SK-N-SH treated with all-trans-retinoic acid at 6 μM for 48 hours (cell line): ENCODE measurements at regions not wholly inside any gene's neighbourhood (a gene's known extent, or its start where the extent isn't known, plus 50 kb on each side); places are given as distances from the start of the nearest gene placed in this dataset.

Source experiments
- CSDC2 ChIP-seq: fragments of 250-450 bp; sonication (Bioruptor Pico); IDR thresholded peaks from 2 replicates; pipeline ENCODE4 v1.5.0; 2020; ENCODE audit warnings: mild to moderate bottlenecking, moderate library complexity
- TCF4 ChIP-seq: fragments of 250-450 bp; sonication (Bioruptor Pico); IDR thresholded peaks from 2 replicates; pipeline ENCODE4 v1.8.0; 2021; ENCODE audit warnings: mild to moderate bottlenecking, moderate library complexity, borderline replicate concordance

GRCh38 chr10:2633630-2634029, 433.7 kb upstream of the PFKP start:
- TF ChIP-seq TCF4 (CRISPR knock-in tag) = no peak
- no peak for TF ChIP-seq CSDC2 (CRISPR knock-in tag)
